NOMO-1 treated with DMSO at 0.1 percent for 48 hours (cell line): ENCODE measurements at regions not wholly inside any gene's neighbourhood (a gene's known extent, or its start where the extent isn't known, plus 50 kb on each side); places are given as distances from the start of the nearest gene placed in this dataset.
A peak's percentile ranks its signal among the peaks of the same experiment; 100 is the strongest.

Experiments used
- DNase-seq: peaks from one replicate; lab custom pipeline; 2025; ENCODE audit not compliant: unreplicated experiment; lab: John Stamatoyannopoulos, UW

GRCh38 chr6:113381959-113382358 is 475.2 kb upstream of the MARCKS start:
- peak; percentile 79 for DNase-seq

- DNase-seq: no peak
Measured at GRCh38 chr6:113383701-113384100, 473.4 kb upstream of the MARCKS start.

- DNase-seq: no peak
Measured at GRCh38 chr6:113385020-113385431, 472.1 kb upstream of the MARCKS start.

GRCh38 chr6:113388996-113389395 is 468.1 kb upstream of the MARCKS start:
- no peak for DNase-seq

GRCh38 chr6:113392551-113393055 is 464.5 kb upstream of the MARCKS start:
- no peak for DNase-seq

- no peak for DNase-seq
Measured at GRCh38 chr6:113394216-113394615, 462.9 kb upstream of the MARCKS start.

GRCh38 chr6:113394729-113395128 is 462.4 kb upstream of the MARCKS start:
- no peak for DNase-seq

- no peak for DNase-seq
Measured at GRCh38 chr6:113396730-113397129, 460.4 kb upstream of the MARCKS start.

- no peak for DNase-seq
Measured at GRCh38 chr6:113397236-113397635, 459.9 kb upstream of the MARCKS start.

- no peak for DNase-seq
Measured at GRCh38 chr6:113401231-113401630, 455.9 kb upstream of the MARCKS start.

GRCh38 chr6:113402544-113402943 is 454.6 kb upstream of the MARCKS start:
- DNase-seq: no peak

GRCh38 chr6:113403966-113404595 is 453.1 kb upstream of the MARCKS start:
- no peak for DNase-seq

GRCh38 chr6:113405326-113406047 is 451.7 kb upstream of the MARCKS start:
- DNase-seq: no peak

GRCh38 chr6:113406048-113406695 is 451.0 kb upstream of the MARCKS start:
- no peak for DNase-seq

- peak; percentile 74 for DNase-seq
Measured at GRCh38 chr6:113411011-113411410, 446.1 kb upstream of the MARCKS start.

- no peak for DNase-seq
Measured at GRCh38 chr6:113412589-113413357, 444.4 kb upstream of the MARCKS start.

GRCh38 chr6:113414511-113414910 is 442.6 kb upstream of the MARCKS start:
- no peak for DNase-seq

GRCh38 chr6:113416170-113416569 is 441.0 kb upstream of the MARCKS start:
- no peak for DNase-seq

- DNase-seq: no peak
Measured at GRCh38 chr6:113420290-113420689, 436.9 kb upstream of the MARCKS start.

- no peak for DNase-seq
Measured at GRCh38 chr6:113421997-113422396, 435.1 kb upstream of the MARCKS start.

- DNase-seq: no peak
Measured at GRCh38 chr6:113423956-113424355, 433.2 kb upstream of the MARCKS start.
